ENCODE measurements at regions not wholly inside any gene's neighbourhood (a gene's known extent, or its start where the extent isn't known, plus 50 kb on each side); places are given as distances from the start of the nearest gene placed in this dataset.
"Not testable (repeated sequence)": the region's sequence is repeated elsewhere in the genome, so short reads cannot be mapped to it uniquely, and the experiment has no call there.

DNA sequence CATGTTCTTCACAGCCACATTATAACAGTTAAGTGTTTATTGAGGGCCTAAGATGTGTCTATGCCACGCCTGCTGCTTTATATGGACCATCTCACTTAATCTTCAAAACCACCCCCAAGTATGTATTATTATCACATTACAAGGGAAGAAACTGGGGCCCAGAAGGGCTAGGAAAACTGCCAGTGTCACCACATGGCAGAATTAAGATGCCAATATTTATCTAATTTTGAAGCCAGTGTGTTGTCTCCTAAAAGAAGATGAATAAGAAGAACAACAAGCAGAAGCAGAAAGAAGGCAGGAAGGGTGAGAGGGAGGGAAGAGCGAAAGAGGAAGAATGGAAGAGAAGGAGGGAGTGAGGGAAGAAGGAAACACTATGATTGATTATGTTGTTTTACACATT is 491.3 kb upstream of the IL12A start:
- Histone ChIP-seq H3K9ac (ENCODE audit: low read depth, low read length) (no peak overlapping the region), H3K27me3 (ENCODE audit: control insufficient read depth, insufficient read depth, low read length) (no peaks in the 10 kb centered on the region), H3K4me1 (ENCODE audit: control insufficient read depth, insufficient read depth, low read length) (no peaks in the 10 kb centered on the region), H3K36me3 (ENCODE audit: control insufficient read depth, insufficient read depth, low read length) (no peaks in the 10 kb centered on the region), H3K4me3 (ENCODE audit: low read depth, low read length) (no peak overlapping the region), H3K9me3 (ENCODE audit: control insufficient read depth, insufficient read depth, low read length) (no peaks in the 10 kb centered on the region)

DNA sequence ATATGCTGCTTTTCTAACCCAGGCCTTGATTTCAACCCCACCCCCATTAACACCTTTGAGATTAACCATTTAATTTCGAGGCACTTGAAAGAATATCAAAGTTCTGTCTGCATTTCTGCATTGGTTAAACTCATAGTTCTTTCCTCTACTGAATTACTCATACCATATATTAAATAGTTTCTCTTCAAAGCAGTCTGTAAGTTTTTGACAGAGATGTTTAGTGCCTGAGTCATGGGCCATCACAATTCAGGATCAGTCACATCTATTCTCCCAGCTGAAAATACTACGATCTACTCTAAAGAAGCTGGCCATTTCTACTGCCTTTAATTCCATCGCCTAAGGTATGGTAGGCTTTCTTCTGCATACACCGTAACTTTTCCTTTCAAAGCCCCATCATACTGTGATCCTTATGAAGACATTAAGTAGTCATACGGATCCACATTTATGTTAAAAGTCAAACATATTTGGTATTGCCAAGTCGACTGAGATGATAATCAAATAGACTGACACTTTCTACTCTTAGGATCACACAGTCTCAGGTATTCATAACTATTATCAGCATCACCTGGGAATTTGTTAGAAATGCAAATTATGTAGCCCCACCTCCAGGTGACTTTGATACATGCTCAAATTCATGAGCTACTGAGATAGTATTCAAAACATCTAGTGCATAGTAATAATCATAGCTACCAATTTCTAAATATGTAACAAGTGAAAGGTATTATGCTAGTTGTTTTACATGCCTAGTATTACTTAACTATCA is 489.4 kb upstream of the IL12A start:
- Histone ChIP-seq H3K4me1 (ENCODE audit: control insufficient read depth, insufficient read depth, low read length) (no peaks in the 10 kb centered on the region), H3K27me3 (ENCODE audit: control insufficient read depth, insufficient read depth, low read length) (no peaks in the 10 kb centered on the region), H3K36me3 (ENCODE audit: control insufficient read depth, insufficient read depth, low read length) (no peaks in the 10 kb centered on the region), H3K4me3 (ENCODE audit: low read depth, low read length) (no peak overlapping the region), H3K9ac (ENCODE audit: low read depth, low read length) (no peak overlapping the region), H3K9me3 (ENCODE audit: control insufficient read depth, insufficient read depth, low read length) (no peaks in the 10 kb centered on the region)

DNA sequence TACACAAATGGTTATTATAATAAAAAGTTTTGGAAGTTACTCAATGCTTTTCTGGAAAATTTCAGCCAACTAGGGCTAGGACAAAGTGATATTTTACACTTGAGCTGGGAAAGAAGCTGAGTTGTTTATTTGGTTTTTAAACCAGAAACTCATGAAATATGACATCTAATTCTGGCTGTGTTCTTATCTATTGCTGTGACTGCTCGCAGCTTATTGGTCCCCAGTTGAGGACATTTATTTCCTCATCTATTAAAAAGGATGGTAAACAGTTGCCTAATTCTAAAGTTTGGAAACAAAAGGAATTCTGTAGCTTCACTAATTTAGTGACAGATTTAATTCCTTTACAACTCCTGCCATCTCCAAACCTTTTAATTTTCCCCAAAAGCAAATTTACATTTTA is 487.6 kb upstream of the IL12A start:
- Histone ChIP-seq H3K4me3 (ENCODE audit: low read depth, low read length) (no peak overlapping the region), H3K4me1 (ENCODE audit: control insufficient read depth, insufficient read depth, low read length) (no peaks in the 10 kb centered on the region), H3K9me3 (ENCODE audit: control insufficient read depth, insufficient read depth, low read length) (no peaks in the 10 kb centered on the region), H3K36me3 (ENCODE audit: control insufficient read depth, insufficient read depth, low read length) (no peaks in the 10 kb centered on the region), H3K9ac (ENCODE audit: low read depth, low read length) (no peak overlapping the region), H3K27me3 (ENCODE audit: control insufficient read depth, insufficient read depth, low read length) (no peaks in the 10 kb centered on the region)

DNA sequence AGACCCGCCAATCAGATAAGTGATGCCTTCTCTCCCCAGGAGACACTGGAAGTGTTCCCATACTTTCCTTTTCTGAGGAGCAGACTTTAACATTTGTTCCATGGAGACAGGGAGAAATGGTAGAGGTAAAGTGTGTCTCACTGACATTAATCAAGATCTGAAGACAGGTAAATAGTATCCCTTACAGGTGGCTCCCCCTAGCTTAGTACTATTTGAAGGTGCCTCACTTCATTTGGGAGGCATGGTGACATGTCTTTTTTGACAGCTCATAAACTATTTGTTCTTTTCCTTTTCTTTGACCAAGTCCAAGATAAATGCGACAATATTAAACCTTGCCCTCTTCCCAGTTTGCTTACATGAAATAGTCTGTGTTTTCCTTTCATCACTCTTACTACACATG is 485.6 kb upstream of the IL12A start:
- no peak overlapping the region for H3K4me3 ChIP-seq (ENCODE audit: low read depth, low read length)
- no peaks in the 10 kb centered on the region for H3K27me3 ChIP-seq (ENCODE audit: control insufficient read depth, insufficient read depth, low read length)
- H3K36me3 ChIP-seq (ENCODE audit: control insufficient read depth, insufficient read depth, low read length): no peaks in the 10 kb centered on the region
- no peak overlapping the region for H3K9ac ChIP-seq (ENCODE audit: low read depth, low read length)
- H3K9me3 ChIP-seq (ENCODE audit: control insufficient read depth, insufficient read depth, low read length): no peaks in the 10 kb centered on the region
- H3K4me1 ChIP-seq (ENCODE audit: control insufficient read depth, insufficient read depth, low read length): no peaks in the 10 kb centered on the region

DNA sequence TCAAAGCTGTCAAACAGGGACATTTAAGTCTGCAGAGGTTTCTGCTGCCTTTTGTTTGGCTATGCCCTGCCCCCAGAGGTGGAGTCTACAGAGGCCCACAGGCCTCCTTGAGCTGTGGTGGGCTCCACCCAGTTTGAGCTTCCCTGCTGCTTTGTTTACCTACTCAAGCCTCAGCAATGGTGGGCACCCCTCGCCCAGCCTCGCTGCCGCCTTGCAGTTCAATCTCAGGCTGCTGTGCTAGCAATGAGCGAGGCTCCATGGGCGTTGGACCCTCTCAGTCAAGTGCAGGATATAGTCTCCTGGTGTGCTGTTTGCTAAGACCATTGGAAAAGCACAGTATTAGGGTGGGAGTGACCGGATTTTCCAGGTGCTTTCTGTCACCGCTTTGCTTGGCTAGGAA is 477.6 kb upstream of the IL12A start:
- not testable (repeated sequence) for H3K27me3 ChIP-seq (ENCODE audit: control insufficient read depth, insufficient read depth, low read length); H3K4me3 ChIP-seq (ENCODE audit: low read depth, low read length); H3K36me3 ChIP-seq (ENCODE audit: control insufficient read depth, insufficient read depth, low read length); H3K9me3 ChIP-seq (ENCODE audit: control insufficient read depth, insufficient read depth, low read length); H3K9ac ChIP-seq (ENCODE audit: low read depth, low read length); H3K4me1 ChIP-seq (ENCODE audit: control insufficient read depth, insufficient read depth, low read length)

DNA sequence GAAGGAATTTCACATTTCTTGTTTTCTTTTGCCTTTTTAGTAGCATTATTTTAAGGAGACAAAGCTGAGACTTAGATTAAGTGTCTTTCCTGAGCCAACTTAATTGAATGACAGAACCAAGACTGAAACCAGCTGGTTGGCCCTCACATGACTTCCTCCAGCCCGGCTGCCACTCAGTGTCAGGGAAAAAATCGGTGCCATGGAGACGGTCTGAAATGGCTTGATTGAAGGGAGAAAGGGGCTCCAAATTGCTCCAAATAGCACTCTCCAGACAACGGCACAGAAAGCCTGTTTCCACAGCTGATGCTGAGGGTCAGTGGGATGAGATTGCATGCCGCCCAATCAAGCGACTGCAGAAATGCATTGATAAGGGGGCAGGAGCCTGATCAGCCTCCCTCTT is 475.2 kb upstream of the IL12A start:
- H3K4me1 ChIP-seq (ENCODE audit: control insufficient read depth, insufficient read depth, low read length): no peaks in the 10 kb centered on the region
- no peak overlapping the region for H3K4me3 ChIP-seq (ENCODE audit: low read depth, low read length)
- no peaks in the 10 kb centered on the region for H3K36me3 ChIP-seq (ENCODE audit: control insufficient read depth, insufficient read depth, low read length)
- no peak overlapping the region for H3K9ac ChIP-seq (ENCODE audit: low read depth, low read length)
- H3K27me3 ChIP-seq (ENCODE audit: control insufficient read depth, insufficient read depth, low read length): no peaks in the 10 kb centered on the region
- no peaks in the 10 kb centered on the region for H3K9me3 ChIP-seq (ENCODE audit: control insufficient read depth, insufficient read depth, low read length)

DNA sequence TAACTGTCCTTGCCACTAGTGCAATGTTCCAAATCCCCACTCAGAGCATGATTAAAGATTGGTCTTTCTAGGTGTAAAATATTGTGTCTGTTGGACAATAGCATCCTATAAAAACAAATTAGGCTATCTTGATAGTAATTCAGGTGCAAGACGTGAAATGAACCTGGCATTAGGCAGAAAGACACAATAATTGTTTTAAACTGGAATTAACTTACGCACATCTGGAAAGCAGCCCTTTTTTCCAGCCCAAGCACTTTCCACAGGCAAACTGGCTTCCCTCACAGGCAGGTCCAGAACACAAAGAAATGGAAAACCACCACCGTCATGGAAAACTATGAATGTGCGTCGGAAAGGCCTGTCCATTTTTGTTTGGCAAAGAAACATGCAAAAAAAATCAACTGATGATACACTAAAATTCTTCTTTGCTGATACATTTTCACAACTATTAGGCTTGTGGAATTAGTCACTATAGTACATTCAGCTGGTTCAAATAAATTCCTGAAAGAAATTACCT is 474.7 kb upstream of the IL12A start:
- Histone ChIP-seq H3K36me3 (ENCODE audit: control insufficient read depth, insufficient read depth, low read length) (no peaks in the 10 kb centered on the region), H3K4me1 (ENCODE audit: control insufficient read depth, insufficient read depth, low read length) (no peaks in the 10 kb centered on the region), H3K9me3 (ENCODE audit: control insufficient read depth, insufficient read depth, low read length) (no peaks in the 10 kb centered on the region), H3K4me3 (ENCODE audit: low read depth, low read length) (no peak overlapping the region), H3K27me3 (ENCODE audit: control insufficient read depth, insufficient read depth, low read length) (no peaks in the 10 kb centered on the region), H3K9ac (ENCODE audit: low read depth, low read length) (no peak overlapping the region)

DNA sequence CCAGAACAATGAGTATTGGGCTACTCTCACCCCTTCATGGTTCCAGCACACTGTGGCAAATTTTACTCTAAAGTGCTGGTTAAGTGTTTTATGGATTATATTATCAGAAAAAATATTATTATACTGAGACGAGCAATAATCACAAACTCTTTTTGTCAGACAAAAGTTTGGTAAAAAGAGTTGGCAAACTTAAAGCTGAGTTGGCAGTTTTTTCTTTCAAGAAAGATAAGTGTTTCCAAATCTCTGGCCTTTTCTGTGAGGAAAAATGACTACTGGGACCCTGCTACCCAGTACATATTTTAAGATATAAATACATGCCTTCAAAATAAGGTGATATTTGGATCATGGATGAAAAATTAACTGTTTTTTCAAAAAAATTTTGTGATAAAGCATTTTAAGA is 471.5 kb upstream of the IL12A start:
- H3K36me3 ChIP-seq (ENCODE audit: control insufficient read depth, insufficient read depth, low read length): no peaks in the 10 kb centered on the region
- H3K9ac ChIP-seq (ENCODE audit: low read depth, low read length): no peak overlapping the region
- no peaks in the 10 kb centered on the region for H3K9me3 ChIP-seq (ENCODE audit: control insufficient read depth, insufficient read depth, low read length)
- H3K4me1 ChIP-seq (ENCODE audit: control insufficient read depth, insufficient read depth, low read length): no peaks in the 10 kb centered on the region
- H3K27me3 ChIP-seq (ENCODE audit: control insufficient read depth, insufficient read depth, low read length): no peaks in the 10 kb centered on the region
- no peak overlapping the region for H3K4me3 ChIP-seq (ENCODE audit: low read depth, low read length)

DNA sequence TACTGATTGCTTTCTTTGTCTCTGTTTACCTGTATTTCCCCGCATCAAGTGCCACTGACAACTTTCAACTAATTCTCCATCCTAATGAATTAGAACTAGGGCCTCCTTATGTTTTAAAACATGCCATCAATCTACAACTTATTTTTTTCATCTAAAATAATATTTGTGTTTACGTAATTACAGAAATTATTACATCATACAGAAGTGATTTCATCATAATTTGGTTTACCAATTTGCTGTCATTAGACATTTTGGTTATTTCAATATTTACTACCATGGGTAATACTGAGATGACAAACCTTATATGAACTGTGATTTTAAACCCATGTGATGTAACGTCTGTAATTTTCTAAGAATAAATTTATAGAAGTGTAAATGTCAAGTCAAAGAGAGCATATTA is 468.0 kb upstream of the IL12A start:
- no peaks in the 10 kb centered on the region for H3K27me3 ChIP-seq (ENCODE audit: control insufficient read depth, insufficient read depth, low read length)
- no peaks in the 10 kb centered on the region for H3K36me3 ChIP-seq (ENCODE audit: control insufficient read depth, insufficient read depth, low read length)
- no peak overlapping the region for H3K4me3 ChIP-seq (ENCODE audit: low read depth, low read length)
- no peaks in the 10 kb centered on the region for H3K9me3 ChIP-seq (ENCODE audit: control insufficient read depth, insufficient read depth, low read length)
- H3K4me1 ChIP-seq (ENCODE audit: control insufficient read depth, insufficient read depth, low read length): no peaks in the 10 kb centered on the region
- no peak overlapping the region for H3K9ac ChIP-seq (ENCODE audit: low read depth, low read length)

DNA sequence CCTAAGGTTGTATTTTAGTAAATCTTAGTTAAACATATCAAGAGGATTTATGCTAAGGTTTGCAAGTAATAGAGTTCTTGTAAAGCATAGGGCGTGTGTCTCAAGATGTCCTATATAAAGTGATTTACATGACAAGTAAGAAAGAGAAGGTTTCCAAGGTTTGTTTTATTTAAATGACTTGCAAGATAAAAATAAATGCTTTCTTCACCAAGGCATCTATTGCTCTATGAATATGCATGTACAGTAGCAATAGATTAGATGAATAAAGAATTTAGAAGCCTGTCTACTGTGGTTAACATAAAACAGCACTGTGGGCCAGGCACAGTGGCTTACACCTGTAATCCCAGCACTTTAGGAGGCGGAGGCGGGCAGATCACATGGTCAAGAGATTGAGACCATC is 466.4 kb upstream of the IL12A start:
- Histone ChIP-seq H3K36me3 (ENCODE audit: control insufficient read depth, insufficient read depth, low read length) (no peaks in the 10 kb centered on the region), H3K9ac (ENCODE audit: low read depth, low read length) (no peak overlapping the region), H3K4me3 (ENCODE audit: low read depth, low read length) (no peak overlapping the region), H3K4me1 (ENCODE audit: control insufficient read depth, insufficient read depth, low read length) (no peaks in the 10 kb centered on the region), H3K9me3 (ENCODE audit: control insufficient read depth, insufficient read depth, low read length) (no peaks in the 10 kb centered on the region), H3K27me3 (ENCODE audit: control insufficient read depth, insufficient read depth, low read length) (no peaks in the 10 kb centered on the region)

DNA sequence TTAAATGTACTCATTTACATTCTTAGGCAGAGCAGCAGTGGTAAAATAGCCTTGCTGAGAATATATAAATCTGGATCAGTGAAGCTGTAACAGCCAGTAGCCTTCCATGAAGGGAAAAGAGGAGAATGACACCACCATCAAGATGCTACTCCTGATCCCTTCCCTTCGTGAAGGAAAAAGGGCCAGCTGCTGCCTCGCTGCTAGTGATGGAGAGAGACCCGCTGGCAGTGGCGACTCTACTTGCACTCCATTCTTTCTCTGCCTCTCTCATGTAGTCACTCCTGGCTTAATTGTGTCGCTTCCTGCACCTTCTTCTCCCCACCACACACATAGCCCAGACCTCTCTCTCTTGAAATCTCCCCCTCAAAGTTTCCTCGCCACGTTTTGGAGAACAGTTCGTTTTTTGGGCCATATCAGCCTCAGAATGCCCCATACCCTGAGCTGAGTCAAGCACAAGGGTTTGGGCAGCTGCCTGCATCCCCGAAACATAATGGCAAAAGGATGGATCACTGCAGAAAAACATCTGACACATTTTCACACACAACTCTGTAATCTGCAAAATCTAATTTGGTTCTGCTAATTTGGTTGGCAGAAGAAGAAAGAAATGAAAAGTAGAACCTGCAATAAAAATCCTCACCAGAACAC is 460.3 kb upstream of the IL12A start:
- H3K9ac ChIP-seq (ENCODE audit: low read depth, low read length): no peak overlapping the region
- H3K36me3 ChIP-seq (ENCODE audit: control insufficient read depth, insufficient read depth, low read length): no peaks in the 10 kb centered on the region
- H3K4me3 ChIP-seq (ENCODE audit: low read depth, low read length): no peak overlapping the region
- no peaks in the 10 kb centered on the region for H3K4me1 ChIP-seq (ENCODE audit: control insufficient read depth, insufficient read depth, low read length)
- no peaks in the 10 kb centered on the region for H3K27me3 ChIP-seq (ENCODE audit: control insufficient read depth, insufficient read depth, low read length)
- H3K9me3 ChIP-seq (ENCODE audit: control insufficient read depth, insufficient read depth, low read length): no peaks in the 10 kb centered on the region

DNA sequence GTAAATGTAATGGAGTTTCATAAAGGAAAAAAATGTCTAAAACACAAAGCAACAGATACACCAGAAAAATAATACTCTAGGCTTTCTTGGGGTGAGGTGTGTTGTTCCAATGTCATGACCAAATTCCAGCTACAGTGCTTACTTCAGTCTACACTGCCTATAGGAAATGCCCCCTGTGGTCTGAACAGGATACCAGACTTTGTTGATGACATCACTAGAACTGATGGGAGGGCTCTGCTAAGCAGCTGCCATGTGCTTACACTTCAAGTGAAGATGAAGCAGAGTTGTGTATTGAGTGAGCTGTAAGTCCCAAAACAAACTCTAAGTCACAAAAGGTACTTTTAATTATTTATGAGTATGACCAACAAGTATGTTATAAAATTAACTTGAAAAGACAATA is 456.1 kb upstream of the IL12A start:
- no peaks in the 10 kb centered on the region for H3K27me3 ChIP-seq (ENCODE audit: control insufficient read depth, insufficient read depth, low read length)
- H3K4me1 ChIP-seq (ENCODE audit: control insufficient read depth, insufficient read depth, low read length): no peaks in the 10 kb centered on the region
- no peaks in the 10 kb centered on the region for H3K9me3 ChIP-seq (ENCODE audit: control insufficient read depth, insufficient read depth, low read length)
- no peaks in the 10 kb centered on the region for H3K36me3 ChIP-seq (ENCODE audit: control insufficient read depth, insufficient read depth, low read length)
- no peak overlapping the region for H3K4me3 ChIP-seq (ENCODE audit: low read depth, low read length)
- no peak overlapping the region for H3K9ac ChIP-seq (ENCODE audit: low read depth, low read length)
